ENCODE measurements at regions not wholly inside any gene's neighbourhood (a gene's known extent, or its start where the extent isn't known, plus 50 kb on each side); places are given as distances from the start of the nearest gene placed in this dataset.

DNA sequence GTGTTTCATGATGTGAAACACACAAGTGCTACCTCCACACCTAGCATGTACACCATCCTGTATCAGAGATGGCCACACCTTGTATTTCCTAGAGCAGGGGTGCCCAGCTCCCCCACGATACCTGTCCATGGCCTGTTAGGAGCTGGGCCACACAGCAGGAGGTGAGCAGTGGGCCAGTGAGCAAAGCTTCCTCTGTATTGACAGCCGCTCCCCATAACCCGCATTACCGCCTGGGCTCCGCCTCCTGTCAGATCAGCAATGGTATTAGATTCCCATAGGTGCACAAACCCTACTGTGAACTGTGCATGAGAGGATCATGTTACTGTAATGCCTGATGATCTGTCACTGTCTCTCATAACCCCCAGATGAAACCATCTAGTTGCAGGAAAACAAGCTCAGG, 145.6 kb upstream of the RNF32 start:
- Histone ChIP-seq H3K9me1 (ENCODE audit: insufficient read depth, low read length) (no peaks in the 10 kb centered on the region), H2BK5ac (ENCODE audit: low read depth, low read length, poor library complexity, severe bottlenecking) (no peak overlapping the region), H3K36me3 (ENCODE audit: control insufficient read depth, insufficient read depth, low read length) (no peaks in the 10 kb centered on the region), H3K23ac (ENCODE audit: low read depth, low read length) (no peak overlapping the region), H2BK20ac (ENCODE audit: low read depth, low read length) (no peak overlapping the region), H3K4me3 (ENCODE audit: insufficient read depth, low read depth, low read length) (no peak overlapping the region), H3K27me3 (ENCODE audit: control insufficient read depth, insufficient read depth, low read length) (no peaks in the 10 kb centered on the region), H2AK5ac (ENCODE audit: low read depth, low read length) (no peak overlapping the region; the same call in 1 of the 2 replicates), H3K4me1 (ENCODE audit: control insufficient read depth, insufficient read depth, low read length) (peaks cover 2% of the 10 kb centered on the region), H2AFZ (replicated peaks; ENCODE audit: low read length, poor library complexity) (no peak overlapping the region), H4K91ac (ENCODE audit: insufficient read depth, low read depth, low read length) (no peak overlapping the region; the same call in 1 of the 2 replicates), H3K4ac (ENCODE audit: low read depth, low read length) (no peak overlapping the region; the same call in 1 of the 2 replicates), H3K14ac (replicated peaks; ENCODE audit: low read depth, low read length) (no peak overlapping the region), H2BK120ac (ENCODE audit: low read depth, low read length) (peak overlapping the region; percentile 13; the same call in 1 of the 2 replicates), H4K20me1 (ENCODE audit: insufficient read depth, low read length) (no peaks in the 10 kb centered on the region), H2AK9ac (replicated peaks; ENCODE audit: low read depth, low read length, poor library complexity) (no peak overlapping the region), H3K4me2 (ENCODE audit: low read depth, low read length) (no peak overlapping the region), H3K18ac (ENCODE audit: low read depth, low read length) (no peak overlapping the region), H3K56ac (ENCODE audit: extremely low read depth, insufficient read depth, low read length) (no peak overlapping the region), H2BK15ac (ENCODE audit: low read depth, low read length) (no peak overlapping the region), H3K9ac (ENCODE audit: low read depth, low read length) (no peak overlapping the region), H3K27ac (ENCODE audit: insufficient read depth, low read length) (no peak overlapping the region), H4K8ac (ENCODE audit: low read depth in 2 of 2, low read length in 2 of 2) (no peak overlapping the region), H3K79me1 (ENCODE audit: low read depth in 1 of 2, low read length in 2 of 2) (no peaks in the 10 kb centered on the region), H3K9me3 (ENCODE audit: control insufficient read depth, insufficient read depth, low read length) (peaks cover 2% of the 10 kb centered on the region; the same call in 1 of the 2 replicates), H4K5ac (ENCODE audit: low read depth, low read length) (no peak overlapping the region)
- BruUV-seq (replicated peaks): no TSS peak
- POLR2A ChIA-PET (ENCODE audit: unreplicated experiment): no interaction called here
- in situ Hi-C loops (cut with MboI; ENCODE audit: low sequenced_read_pairs): no loop called here
- CTCF ChIA-PET: interaction anchor here (1.3 kb wide), 1 partner anchor 269 kb away, joined by 3 read pairs; no protein-coding TSS in a partner anchor
- dilution Hi-C loops (cut with HindIII; ENCODE audit: low sequenced_read_pairs, unreplicated experiment): no loop called here
- intact Hi-C loops (cut with micrococcal nuclease): no loop called here
- ATAC-seq (ENCODE audit: low read depth) (no peak), DNase-seq (no peak)
- WGBS, 2 experiments (ENCODE audit: extremely low coverage in 2 of 2, insufficient read length in 1 of 2): no CpG with 5 or more reads among the region's 5 CpGs
- no peak for TF ChIP-seq BHLHE40 (IDR thresholded peaks at IDR 0.05; ENCODE audit: low read depth, low read length)
- no peak for TF ChIP-seq MXI1 (IDR thresholded peaks at IDR 0.05; ENCODE audit: borderline replicate concordance, low read depth, low read length)
- no peak for TF ChIP-seq CEBPB (IDR thresholded peaks at IDR 0.05; ENCODE audit: low read depth, low read length)
- TF ChIP-seq CHD1 (IDR thresholded peaks at IDR 0.05; ENCODE audit: low read depth, low read length): no peak
- TF ChIP-seq RFX5 (IDR thresholded peaks at IDR 0.05; ENCODE audit: low read depth, low read length): no peak
- TF ChIP-seq RCOR1 (IDR thresholded peaks at IDR 0.05; ENCODE audit: insufficient replicate concordance, low read length): no peak
- no peak for TF ChIP-seq RAD21 (IDR thresholded peaks at IDR 0.05; ENCODE audit: low read length)
- TF ChIP-seq FOS (IDR thresholded peaks at IDR 0.05; ENCODE audit: low read depth, low read length): no peak
